ENCODE measurements at regions not wholly inside any gene's neighbourhood (a gene's known extent, or its start where the extent isn't known, plus 50 kb on each side); places are given as distances from the start of the nearest gene placed in this dataset.

DNA sequence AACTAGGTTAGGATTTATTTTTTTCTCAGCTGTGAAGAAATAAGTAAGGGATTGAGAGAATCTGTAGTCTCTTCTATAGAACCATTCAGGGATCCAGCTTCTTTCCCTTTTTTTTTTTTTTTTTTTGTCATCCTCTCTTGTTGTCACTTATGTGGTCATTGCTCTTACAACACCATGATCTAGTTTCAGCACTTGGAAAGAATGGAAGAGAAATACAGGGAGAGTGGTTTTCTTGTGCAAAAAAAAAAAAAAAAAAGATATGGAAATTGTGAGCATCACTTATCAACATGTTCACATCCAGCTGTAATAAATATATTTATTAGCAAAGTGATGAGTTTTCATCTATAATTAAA lies 599.3 kb downstream of the SLC6A15 start:
- FAIRE-seq (no peak), DNase-seq (ENCODE audit: insufficient read length, low spot score) (no peak)

DNA sequence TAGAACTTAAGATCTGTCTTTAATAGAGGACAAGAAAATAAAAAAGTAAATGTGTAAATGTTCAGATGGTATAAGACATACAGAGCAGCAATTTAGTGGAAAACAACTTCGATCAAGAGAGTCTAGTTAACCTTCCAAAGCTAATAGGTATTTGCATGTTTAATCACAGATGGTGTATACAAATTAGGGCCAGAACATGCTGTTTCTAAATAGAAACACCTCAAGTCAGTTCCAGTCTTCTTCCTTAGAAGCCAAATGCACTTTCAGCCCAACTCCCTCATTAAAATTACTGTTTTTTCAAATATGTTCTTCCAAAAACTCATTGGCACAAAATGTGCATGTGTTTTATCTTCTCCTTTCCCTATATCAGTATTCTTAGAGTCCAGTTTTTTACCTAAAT lies 604.4 kb downstream of the SLC6A15 start:
- FAIRE-seq: no peak
- DNase-seq (ENCODE audit: insufficient read length, low spot score): no peak

DNA sequence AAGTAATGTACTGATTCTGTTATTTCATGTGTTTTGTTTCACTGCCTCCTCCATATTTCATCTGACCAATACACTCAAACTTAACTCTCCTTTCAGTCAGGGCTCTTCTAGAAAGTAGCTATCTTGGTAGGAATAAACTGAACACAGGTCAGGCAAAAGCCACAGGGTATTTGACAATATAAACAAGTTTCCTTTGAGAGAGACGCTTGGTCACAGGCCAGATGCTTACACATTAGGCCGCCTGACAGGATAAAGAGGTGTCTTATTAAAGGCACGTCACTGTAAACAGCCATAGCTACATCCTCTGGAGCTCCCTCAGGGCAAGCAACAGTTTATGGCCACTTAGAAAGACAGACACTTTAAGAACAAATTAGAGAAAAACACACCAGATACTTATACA lies 607.5 kb downstream of the SLC6A15 start:
- FAIRE-seq (no peak), DNase-seq (ENCODE audit: insufficient read length, low spot score) (no peak)

DNA sequence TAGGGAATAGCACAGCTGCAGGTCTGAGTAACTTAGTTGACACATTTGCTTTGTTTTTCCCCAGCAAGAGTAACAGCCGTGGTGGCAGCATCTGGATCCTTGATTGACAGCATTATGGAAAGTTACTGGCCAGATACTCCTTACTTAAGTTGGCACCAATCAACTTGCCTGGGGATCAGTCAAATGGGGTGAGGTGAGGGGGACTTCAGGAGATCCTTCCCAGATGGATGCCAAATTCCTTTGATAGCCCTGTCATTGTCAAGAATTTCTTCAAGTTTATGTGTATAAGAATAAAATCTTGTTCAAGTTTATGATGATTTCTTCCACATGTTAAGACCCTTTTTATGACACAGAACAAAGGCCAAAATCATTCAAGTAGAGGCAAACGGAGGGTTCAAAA lies 618.4 kb downstream of the SLC6A15 start:
- no peak for DNase-seq (ENCODE audit: insufficient read length, low spot score)

DNA sequence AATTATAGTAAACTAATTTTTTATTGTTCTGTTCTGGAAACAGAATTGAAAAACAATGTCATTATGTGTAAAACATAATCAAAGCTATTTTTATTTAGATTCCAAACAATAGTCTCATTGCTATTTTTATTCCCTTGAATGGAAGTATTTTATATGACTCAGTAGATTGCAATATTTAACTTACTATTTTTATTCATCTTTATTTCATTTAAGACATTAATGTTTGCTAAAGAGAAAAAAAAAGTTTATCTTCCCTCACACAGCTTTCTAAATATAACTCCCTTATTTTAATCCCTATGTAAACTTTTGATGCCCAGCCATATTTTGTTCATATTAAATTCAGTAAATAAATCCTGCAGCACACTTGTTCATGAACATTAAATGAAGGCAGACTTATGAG lies 622.4 kb downstream of the SLC6A15 start:
- DNase-seq (ENCODE audit: insufficient read length, low spot score) (no peak), FAIRE-seq (no peak)

More for the DNA sequence above, 618.4 kb downstream of the SLC6A15 start:
- FAIRE-seq: no peak

DNA sequence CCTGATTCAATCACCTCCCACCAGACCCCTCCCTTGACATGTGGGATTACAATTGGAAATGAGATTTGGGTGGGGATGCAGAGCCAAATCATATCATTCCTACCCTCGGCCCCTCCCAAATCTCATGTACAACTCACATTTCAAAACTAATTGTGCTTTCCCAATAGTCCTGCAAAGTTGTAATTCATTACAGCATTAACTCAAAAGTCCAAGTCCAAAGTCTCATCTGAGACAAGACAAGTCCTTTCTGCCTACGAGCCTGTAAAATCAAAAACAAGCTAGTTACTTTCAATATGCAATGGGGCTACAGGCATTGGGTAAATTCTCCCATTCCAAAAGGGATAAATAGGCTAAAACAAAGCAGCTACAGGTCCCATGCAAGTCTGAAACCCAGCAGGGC lies 634.6 kb downstream of the SLC6A15 start:
- DNase-seq (ENCODE audit: insufficient read length, low spot score) (no peak), FAIRE-seq (no peak)

DNA sequence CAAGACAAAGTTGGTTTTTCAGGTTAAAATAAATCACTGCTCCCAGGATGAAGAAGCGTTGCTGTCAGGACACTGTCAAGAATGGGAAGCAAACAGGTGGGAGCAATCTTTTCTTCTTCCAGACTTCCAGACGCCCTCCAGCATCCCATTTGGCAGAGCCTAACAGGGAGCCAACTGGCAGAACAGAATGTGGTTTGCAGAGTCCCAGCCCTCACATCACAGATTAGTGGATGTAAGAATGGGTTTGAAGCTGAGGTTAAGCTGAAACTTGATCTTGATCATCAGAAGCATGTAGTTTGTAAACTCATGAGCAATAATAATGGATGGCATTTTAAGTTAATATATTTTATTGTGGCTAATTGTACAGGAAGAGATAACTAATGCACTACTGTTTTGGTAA lies 636.4 kb downstream of the SLC6A15 start:
- DNase-seq (ENCODE audit: insufficient read length, low spot score): no peak
- no peak for FAIRE-seq

DNA sequence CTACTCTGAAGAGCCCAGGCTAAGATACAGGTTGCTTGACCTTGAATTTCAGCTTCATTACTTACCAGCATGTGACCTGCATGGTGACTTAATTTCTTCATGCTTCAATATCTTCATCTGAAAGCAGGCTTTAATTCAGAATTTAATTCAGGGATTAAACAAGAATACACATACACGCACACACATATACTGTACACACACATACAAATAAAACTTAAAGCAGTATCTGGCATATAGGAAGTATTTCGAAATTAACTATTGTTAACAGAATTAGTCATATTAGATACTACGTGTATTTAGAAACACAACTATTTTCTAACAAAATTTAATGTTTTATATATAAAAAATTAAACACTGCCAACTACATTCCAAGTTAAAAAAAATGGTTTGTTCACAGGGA lies 640.3 kb downstream of the SLC6A15 start:
- DNase-seq (ENCODE audit: insufficient read length, low spot score) (no peak), FAIRE-seq (no peak)

DNA sequence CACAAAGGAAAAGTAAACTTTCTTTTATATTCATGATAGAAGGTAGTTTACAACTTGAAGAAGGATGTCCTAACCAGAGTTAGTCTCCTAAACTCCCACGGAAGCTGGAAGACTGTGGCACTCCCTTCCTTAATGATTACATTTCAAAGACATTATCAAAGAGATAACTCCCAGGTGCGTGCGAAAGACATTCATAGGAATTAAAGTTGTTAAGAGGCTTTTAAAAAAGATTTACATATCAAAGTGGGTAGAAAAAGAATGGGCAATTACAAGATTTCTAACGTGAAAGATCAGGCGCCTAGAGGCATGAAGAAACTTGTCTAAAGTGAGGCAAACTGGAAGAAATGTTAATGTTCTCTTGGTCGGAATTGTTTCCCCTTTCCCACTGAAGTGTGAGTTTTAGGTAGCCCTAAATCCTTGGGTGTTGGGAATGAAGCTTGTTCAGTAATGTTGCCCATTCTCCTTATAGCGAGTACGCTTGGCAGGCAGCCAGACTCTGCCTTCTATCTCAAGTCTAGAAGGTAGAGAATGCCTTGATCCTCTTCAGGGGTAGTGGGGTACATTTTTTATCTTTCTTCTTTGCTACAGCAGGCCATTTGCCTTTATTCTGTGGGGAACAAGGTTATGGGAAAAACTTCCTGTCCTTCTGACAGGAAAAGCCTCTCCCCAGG lies 642.0 kb downstream of the SLC6A15 start:
- DNase-seq (ENCODE audit: insufficient read length, low spot score): no peak
- FAIRE-seq: no peak

DNA sequence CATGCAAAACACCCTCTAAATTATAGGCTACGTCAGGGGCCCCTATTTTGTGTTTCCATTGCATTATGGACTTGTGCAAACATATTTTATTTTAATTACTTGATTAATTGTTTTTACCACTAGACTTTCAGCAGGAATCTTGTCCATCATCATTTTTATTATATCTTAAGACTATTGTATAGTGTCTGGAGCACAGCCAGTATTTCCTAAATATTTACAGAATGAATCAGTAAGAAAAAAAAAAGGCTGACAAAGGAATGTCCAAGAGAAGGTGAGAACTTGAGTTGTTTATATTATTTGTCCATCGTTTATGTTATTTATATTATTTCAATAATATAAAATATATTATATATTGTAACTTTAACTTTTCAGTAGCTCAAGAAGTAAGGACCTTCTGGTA lies 664.7 kb downstream of the SLC6A15 start:
- DNase-seq (ENCODE audit: insufficient read length, low spot score): no peak
- FAIRE-seq: no peak

DNA sequence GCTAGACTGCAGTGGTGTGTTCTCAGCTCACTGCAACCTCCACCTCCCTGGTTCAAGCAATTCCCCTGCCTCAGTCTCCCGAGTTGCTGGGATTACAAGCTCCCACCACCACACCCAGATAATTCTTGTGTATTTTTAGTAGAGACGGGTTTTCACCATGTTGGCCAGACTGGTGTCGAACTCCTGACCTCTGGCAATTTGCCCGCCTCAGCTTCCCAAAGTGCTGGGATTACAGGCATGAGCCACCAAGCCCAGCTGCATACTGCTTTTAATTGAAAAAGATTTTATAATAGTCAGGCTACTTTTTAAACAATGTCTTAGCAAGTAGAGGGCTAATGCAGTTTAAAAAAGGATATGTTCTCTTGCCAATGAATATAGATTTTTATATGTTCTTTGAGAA lies 668.9 kb downstream of the SLC6A15 start:
- FAIRE-seq: no peak
- no peak for DNase-seq (ENCODE audit: insufficient read length, low spot score)

DNA sequence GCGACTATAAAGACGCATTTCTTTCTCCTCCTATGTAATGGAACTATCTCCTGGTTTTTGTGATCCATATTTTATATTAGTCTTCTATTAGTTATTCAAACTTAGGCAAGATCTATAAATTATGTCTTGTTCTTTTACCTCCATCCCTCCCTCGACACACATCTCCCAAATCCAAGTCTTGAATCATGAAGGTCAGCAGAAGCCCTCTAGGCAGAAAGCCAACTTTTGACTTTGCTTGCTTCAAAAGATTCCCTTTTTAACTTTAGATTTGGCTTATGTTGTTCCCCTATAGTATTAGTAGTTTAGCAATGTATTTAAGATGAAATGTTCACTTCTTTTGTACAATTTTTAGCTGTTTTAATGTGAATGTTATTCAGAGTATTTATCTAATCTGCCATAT lies 689.8 kb downstream of the SLC6A15 start:
- DNase-seq (ENCODE audit: insufficient read length, low spot score) (no peak), FAIRE-seq (no peak)

DNA sequence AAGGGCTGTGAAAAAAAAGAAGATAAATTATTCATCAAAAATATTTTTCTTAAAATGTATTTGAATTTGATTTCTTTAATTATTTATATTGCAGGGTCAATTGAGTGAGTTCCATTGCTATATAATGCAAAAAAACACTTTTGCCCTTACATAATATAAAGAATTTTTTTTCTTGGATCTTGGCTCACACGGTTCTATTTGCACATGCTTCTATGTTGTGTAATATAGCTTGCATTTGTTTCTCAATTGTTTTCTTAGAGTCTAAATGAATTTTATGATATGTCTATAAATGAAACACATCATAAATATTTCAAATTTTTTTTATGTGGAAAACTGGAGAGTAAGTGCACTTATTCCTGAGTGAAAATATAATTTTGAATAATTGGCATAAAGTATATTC lies 694.2 kb downstream of the SLC6A15 start:
- no peak for DNase-seq (ENCODE audit: insufficient read length, low spot score)
- FAIRE-seq: no peak

DNA sequence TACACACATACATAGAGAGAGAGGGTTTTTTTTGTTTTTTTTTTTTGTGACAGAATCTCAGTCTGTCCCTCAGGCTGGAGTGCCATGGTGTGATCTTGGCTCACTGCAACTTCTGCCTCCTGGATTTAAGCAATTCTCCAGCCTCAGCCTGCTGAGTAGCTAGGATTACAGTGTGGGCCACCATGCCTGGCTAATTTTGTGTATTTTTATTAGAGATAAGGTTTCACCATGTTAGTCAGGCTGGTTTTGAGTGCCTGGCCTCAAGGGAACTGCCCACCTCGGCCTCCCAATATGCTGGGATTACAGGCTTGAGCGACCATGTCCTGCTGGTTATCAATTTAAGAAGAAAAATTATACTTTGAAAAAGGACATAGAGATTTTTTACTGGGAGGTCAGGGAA lies 710.6 kb downstream of the SLC6A15 start:
- DNase-seq (ENCODE audit: insufficient read length, low spot score) (no peak), FAIRE-seq (no peak)

DNA sequence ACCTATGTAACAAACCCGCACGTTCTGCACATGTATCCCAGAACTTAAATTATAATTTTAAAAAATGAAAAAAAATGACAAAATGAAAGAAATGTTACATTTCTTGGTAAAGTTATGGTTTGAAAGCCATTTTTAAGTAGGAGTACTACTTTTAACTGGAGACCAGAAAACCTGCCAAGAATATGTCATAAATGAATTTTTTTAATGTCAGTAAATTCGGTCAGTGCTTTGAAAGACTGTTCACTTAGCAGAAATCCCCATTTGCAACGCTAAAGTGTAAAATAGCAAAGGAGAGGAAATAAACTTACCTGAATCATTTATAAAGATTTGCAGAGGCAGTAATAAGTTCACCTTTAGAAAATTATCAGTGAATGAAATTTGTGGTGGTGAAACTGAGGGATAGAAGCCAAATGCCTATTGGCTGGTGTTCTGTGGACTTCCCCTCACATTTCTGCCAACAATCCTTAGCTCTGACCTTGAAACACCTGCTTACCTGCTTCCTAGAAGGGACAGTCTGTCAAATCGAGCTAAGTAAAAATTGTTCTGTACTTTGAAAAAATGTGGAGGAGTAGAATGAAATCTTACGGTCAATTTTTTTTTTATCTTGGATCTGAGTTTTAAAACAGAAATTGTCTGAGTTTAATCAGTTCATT lies 714.2 kb downstream of the SLC6A15 start:
- no peak for DNase-seq (ENCODE audit: insufficient read length, low spot score)
- FAIRE-seq: no peak

DNA sequence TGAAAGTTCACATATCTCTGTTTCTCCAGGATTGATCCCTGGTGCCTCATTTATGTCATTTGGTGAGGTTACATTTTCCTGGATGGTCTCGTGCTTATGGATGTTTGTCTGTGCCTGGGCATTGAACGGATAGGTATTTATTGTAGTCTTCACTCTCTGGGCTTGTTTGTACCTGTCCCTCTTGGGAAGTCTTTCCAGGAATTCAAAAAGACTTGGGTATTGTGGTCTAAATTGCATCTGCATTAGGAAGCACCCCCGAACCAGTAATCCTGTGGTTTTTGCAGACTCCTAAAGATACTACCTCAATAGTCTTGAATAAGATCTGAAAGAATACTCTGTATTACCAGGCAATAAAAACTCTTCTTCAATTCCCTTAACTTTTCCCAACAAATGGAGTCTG lies 720.8 kb downstream of the SLC6A15 start:
- FAIRE-seq: no peak
- DNase-seq (ENCODE audit: insufficient read length, low spot score): no peak

DNA sequence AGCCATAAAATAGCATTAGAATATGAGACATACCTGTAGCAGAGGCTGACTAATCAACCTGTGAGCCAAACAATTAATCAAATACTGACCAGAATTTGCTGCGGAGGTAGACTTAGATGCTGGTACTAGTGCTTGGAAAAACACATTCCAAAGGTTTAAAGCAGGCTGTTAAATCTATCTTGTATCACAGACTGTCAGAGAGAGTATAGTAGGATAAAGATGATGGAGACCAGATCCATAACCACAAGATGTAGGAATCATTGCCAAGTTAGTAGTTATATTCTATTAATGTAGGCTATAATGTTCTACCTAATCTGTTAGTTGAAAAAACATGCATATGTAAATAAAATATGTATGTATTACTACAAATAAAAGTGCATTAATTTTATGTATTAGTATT lies 726.2 kb downstream of the SLC6A15 start:
- DNase-seq (ENCODE audit: insufficient read length, low spot score): no peak

DNA sequence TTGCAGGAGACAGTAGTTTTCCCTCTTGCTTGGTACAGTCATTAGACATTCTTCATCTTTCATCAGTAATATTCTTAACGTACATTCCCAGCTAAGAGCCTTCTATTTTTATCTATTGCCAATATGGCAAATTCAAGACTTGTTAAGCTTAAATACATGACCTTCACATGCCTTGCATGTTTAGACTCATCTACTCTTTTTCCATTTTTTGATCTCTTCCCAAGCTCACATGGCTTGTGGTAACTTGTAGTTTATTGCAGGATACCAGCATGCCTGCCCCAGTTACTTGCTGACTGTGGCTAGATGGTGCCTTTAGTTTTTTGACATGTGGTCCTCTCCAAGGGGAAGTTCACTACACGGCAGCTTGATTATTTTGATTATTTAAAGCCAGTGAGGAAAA lies 729.0 kb downstream of the SLC6A15 start:
- FAIRE-seq: no peak
- no peak for DNase-seq (ENCODE audit: insufficient read length, low spot score)

More for the DNA sequence above, 726.2 kb downstream of the SLC6A15 start:
- no peak for FAIRE-seq

DNA sequence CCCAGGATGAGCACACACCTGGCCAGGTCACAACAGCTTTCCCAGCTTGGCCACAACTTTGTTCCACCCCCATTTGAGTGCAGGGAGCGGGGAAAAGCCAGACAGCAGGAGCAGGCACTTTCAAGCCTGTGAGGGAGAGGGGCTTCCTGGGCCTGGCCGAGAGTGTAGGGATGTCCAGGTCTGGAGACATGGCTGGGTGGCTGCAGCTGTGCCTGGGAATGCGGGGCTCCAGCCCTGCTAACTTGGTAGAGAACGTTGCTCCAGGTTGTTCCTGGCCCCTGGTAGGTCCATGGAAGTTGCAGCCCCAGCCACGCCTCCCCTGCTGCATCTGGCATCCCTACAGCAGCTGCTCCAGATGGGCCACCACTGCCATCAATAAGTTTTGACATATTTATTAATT lies 738.5 kb downstream of the SLC6A15 start:
- no peak for FAIRE-seq

DNA sequence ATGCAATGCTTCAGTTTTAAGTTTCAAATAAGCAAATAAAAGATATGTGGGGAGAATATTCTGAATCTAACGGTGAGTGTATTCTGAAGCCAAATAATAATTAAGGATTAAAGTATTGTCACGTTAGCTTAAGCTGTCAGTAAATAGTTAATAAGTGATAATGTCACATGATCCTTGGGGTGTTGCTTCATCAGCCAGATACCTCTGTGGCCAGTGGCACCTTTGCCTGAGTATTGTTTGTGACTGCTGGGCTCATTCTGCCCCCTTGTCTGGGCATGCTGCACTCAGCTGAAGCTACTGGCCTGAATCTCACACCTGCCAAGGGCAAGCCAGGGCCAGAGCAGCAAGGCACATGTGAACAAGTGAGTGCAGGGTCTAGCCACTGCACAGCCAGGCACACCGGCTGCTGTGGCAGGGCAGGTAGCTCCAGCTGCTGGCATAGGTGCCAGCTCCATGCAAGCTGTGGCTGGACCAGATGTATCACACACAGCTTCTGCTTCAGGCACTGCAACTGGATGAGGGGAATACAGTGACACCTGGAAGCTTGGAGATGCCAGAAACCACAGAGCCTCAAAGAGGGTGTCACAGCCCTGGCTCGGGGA lies 739.7 kb downstream of the SLC6A15 start:
- no peak for DNase-seq (ENCODE audit: insufficient read length, low spot score)

More for the DNA sequence above, 738.5 kb downstream of the SLC6A15 start:
- no peak for DNase-seq (ENCODE audit: insufficient read length, low spot score)

DNA sequence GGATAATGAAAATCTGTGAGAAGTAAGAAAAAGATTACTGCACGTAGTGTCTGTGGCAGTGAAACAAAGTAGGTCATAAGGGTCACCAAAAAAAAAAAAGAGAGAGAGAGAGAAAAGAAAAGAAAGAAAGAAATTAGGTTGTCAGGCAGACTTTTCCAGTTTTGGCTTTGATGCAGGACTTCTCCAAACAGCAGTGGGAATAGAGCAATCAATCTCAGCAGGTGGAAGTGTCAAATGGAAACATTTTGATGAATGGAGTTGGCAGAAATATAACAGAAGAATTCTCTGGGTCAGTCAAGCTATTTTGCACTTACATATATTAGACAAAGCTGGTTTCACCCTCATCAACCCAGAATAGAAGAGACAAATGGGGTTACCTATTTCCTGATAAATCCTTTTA lies 745.8 kb downstream of the SLC6A15 start:
- FAIRE-seq (no peak), DNase-seq (ENCODE audit: insufficient read length, low spot score) (no peak)

More for the DNA sequence above, 739.7 kb downstream of the SLC6A15 start:
- FAIRE-seq: no peak

DNA sequence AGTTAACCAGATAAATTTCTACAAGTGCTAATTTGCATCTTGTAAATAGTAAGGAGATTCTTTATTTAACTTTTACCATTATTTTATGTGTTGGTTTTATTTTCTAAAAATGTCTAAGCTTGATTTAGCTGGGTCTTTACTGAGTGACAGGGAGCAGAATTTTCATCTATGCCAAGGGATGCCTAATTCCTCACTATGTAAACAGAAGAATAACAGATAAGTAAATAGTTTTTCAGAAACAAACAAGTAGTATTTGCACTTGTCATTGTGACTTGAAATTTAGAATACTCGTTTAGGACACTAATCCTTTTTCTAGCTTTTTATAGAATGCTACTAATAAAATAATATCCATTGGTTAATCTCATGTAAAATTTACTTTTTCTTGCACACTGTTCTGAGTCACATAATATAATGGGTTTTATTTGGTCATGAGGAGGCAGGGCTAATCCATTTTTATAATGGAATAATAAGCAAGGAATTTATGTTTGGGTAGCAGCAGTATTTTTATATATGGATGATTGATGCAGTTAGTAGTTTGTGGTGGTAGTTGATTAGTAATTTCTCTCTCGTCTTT lies 746.5 kb downstream of the SLC6A15 start:
- no peak for FAIRE-seq
- DNase-seq (ENCODE audit: insufficient read length, low spot score): no peak
